GM21619 (cell line): ENCODE measurements at regions not wholly inside any gene's neighbourhood (a gene's known extent, or its start where the extent isn't known, plus 50 kb on each side); places are given as distances from the start of the nearest gene placed in this dataset.
A peak's percentile ranks its signal among the peaks of the same experiment; 100 is the strongest.
"Not testable (repeated sequence)": the region's sequence is repeated elsewhere in the genome, so short reads cannot be mapped to it uniquely, and the experiment has no call there.

ENCODE experiments used
- ATAC-seq: cut with Tn5 transposase; IDR thresholded peaks from one replicate; pipeline ENCODE4 v1.9.1; 2021; ENCODE audit not compliant: unreplicated experiment

DNA sequence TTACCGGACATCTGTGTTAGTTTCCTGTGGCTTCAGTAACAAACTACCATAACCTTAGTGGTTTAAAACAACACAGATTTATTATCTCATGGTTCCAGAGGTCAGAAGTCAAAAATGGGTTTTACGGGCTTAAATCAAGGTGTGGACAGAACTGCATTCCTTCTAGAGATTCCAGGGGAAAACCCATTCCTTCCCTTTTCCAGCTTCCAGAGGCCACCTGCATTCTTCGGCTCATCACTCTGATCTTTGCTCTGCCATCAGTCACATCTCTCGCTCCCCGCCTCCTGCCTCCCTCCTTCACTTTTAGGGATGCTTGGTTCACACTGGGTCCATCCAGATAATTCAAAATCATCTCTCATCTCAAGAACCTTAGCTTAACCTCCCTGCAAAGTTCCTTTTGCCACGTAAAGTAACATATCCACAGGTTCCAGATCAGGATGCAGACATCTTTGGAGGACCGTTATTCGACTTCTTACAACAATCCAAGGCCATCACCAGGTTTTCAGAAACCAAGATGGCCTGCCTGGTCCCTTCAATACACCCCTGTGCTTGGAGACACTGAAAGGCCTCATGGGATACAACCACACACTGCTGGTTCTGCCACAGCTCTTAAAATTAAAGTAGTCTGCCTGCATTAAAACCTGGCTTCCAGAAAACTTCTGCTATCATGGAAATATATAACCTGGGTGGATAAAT, 225.9 kb upstream of the MYO3A start:
- ATAC-seq, result no peak

- no peak for ATAC-seq
Measured at GRCh38 chr10:25713894-25714240, 220.2 kb upstream of the MYO3A start.

GRCh38 chr10:25724241-25724640, 209.8 kb upstream of the MYO3A start:
- no peak for ATAC-seq

DNA sequence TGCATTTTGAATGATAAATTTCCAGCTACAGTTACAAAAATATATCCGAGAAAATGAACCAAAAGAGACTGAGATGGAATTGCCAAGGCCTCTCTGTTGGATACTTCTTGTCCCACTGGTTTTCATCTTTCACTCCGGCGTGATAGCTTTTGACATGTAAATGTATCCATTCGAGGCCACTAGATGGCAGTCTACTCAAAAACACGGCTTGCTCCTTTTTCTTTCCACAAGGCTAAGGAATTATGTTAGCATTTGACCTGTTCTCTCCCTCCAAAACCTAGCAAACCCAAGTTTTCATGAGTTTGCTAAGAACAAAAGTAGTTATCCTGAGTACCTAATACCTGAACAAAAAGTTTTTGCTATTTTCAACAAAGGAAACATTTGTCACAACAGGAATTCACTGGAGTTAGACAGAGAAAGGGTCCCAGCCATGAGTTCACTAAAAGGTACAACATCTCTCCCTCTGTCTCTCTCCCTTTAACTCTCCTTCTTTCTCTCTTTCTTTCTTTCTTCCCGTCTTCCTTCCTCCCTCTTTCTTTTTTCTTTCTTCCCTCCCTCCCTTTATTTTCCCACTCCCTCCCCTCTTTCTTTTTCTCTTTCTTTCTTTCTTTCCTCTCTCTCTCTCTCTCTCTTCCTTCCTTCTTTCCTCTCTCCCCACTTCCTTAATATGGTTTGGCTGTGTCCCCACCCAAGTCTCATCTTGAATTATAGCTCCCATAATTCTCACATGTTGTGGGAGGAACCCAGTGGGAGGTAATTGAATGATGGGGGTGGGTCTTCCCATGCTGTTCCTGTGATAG, 207.9 kb upstream of the MYO3A start:
- peak; percentile 77 for ATAC-seq

- no peak for ATAC-seq
Measured at GRCh38 chr10:25738776-25739175, 195.3 kb upstream of the MYO3A start.

DNA sequence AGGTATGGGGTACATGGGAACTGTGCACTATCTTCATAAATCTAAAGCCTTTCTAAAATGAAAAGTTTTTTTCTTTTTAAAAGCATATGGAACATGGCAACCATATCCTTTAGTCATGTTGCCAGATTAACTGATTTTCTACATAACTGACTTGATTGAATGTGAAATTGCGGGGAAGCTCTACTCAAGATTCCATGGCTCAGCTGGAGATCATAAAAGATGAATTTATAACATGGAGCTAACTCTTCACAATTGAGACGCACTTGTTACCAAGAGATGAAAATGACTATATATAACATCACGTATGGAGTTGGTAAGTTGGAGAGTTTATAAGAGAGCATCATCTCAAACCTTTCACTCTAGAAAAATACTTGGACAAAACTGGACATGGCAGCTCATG, 190.2 kb upstream of the MYO3A start:
- no peak for ATAC-seq

DNA sequence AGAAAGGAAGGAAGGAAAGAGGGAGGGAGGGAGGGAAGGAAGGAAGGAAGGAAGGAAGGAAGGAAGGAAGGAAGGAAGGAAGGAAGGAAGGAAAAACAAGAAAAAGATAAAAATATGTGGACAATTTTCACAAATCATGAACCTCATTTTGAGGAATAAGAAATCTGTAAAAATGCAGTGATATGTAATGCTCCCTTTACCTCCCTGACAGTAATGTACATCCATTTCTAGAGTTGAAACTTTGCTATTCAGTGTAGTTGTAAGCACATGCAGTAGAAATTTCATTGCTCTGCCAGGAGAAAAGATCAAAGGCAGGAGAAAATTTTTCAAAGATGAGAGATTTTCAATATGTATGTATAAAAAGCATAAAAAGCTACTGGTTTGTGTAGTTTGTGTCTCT, 189.5 kb upstream of the MYO3A start:
- no peak for ATAC-seq

GRCh38 chr10:25745976-25746375, 188.1 kb upstream of the MYO3A start:
- no peak for ATAC-seq

- no peak for ATAC-seq
Measured at GRCh38 chr10:25747084-25747483, 186.9 kb upstream of the MYO3A start.

GRCh38 chr10:25748509-25748908, 185.5 kb upstream of the MYO3A start:
- ATAC-seq, result no peak

- no peak for ATAC-seq
Measured at GRCh38 chr10:25753776-25754175, 180.3 kb upstream of the MYO3A start.

DNA sequence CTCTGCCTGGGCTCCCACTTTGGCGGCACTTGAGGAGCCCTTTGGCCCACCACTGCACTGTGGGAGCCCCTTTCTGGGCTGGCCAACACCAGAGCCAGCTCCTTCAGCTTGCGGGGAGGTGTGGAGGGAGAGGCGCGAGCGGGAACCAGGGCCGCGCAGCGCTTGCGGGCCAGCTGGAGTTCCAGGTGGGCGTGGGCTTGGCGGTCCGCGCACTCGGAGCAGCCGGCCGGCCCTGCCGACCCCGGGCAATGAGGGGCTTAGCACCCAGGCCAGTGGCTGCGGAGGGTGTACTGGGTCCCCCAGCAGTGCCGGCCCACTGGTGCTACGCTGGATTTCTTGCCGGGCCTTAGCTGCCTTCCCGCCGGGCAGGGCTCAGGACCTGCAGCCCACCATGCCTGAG, 178.2 kb upstream of the MYO3A start:
- ATAC-seq, result not testable (repeated sequence)

- no peak for ATAC-seq
Measured at GRCh38 chr10:25756784-25757183, 177.2 kb upstream of the MYO3A start.

DNA sequence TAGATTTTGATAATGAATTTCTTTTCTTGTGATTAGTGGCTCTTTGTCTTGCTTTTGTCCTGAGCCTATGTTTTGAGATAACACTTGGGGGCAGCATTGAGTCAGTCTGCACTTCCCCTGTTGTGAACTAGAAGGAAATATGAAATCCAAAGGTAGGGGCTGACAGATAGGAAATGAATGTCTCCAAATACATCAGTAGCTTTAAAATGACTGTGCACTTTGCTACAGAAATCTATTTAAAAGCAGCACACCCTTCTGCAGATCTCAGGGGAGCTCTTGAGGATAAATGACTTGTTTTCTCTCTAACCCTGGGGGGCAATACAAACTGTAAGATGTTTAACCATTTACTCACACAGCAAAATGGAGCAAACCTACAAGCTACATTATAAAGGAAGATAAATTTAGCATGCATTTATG, 176.0 kb upstream of the MYO3A start:
- ATAC-seq, result no peak

DNA sequence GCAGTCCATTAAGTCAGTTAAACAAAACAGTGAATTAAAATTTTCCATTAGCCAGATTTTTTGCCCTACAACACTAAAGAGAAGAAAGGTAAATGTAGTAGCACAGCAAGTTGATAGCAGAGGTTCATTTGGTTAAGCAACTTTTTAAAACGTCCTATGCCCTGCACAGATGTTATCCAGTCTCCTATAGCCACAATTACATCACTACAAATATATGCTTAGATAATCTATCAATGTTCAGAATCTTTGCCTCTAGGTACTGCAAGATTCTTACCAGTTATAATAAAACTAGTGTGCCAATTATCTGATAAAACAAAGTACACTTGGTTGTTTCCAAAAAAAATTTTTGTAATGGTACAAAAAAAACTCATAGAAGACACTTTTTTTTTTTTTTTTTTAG, 175.5 kb upstream of the MYO3A start:
- ATAC-seq, result no peak

- no peak for ATAC-seq
Measured at GRCh38 chr10:25761937-25762336, 172.1 kb upstream of the MYO3A start.

GRCh38 chr10:25766213-25766612, 167.8 kb upstream of the MYO3A start:
- ATAC-seq, result no peak

GRCh38 chr10:25766687-25767221, 167.3 kb upstream of the MYO3A start:
- no peak for ATAC-seq

- no peak for ATAC-seq
Measured at GRCh38 chr10:25768167-25768566, 165.9 kb upstream of the MYO3A start.

DNA sequence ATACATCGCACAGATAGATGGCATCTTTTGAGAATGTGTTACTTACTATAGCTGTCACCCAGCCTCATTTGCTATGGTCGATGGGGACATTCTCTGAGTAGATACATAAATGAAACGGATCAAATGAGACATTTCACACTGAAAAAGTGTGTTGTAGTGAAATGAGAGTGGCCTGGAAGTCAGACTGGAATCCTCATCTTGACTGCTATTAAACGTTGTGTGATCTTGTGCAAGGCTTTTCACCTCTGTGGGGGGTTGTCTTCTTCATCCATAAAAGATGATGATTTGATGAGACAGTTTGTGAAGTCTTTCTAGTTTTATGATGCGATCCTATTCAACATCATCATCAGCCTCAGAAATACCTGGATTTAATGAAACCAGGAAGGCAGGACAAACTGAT, 155.4 kb upstream of the MYO3A start:
- ATAC-seq, result no peak

DNA sequence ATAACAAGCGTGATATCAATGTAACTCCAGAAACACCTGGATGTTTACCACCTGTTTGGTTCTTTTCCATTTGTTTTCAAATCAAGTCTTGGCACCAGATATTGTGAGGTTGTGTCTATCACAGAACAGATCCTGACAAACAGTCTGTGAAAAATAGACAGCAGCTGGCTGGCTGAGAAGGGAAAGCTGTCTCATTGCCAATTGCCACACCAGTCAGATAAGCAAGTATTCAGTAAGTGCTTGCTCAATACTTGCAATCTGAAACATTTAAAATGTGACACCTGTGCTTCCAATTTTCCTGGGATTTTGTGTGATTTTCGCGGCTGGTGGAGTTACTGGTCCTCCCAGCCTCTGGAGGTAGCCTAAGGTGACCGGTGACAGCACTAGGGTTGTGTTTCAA, 147.9 kb upstream of the MYO3A start:
- no peak for ATAC-seq

DNA sequence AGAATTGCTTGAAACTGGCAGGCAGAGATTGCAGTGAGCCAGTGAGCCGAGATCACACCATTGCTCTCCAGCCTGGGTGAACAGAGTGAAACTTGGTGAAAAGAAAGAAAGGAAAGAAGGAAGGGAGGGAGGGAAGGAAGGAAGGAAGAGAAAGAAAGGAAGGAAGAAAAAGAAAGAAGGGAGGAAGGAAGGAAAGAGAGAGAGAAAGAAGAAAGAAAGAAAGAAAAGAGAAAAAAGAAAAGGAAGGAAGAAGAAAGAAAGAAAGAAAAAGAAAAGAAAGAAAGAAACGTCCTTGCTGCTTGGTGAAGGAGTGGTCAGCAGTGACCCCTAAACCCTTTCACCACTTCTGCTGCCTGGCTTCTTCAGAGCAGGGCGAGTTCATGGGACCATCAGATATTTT, 147.1 kb upstream of the MYO3A start:
- ATAC-seq, result no peak
